WTC11 (cell line): ENCODE measurements at regions not wholly inside any gene's neighbourhood (a gene's known extent, or its start where the extent isn't known, plus 50 kb on each side); places are given as distances from the start of the nearest gene placed in this dataset.

Experiments used
- ATAC-seq: fragments of 200-7000 bp; cut with Tn5 transposase; 2 replicates; pipeline ENCODE4 v1.10.0; 2021; ENCODE audit warnings: mild to moderate bottlenecking, moderate library complexity
- CTCF ChIA-PET: fragments of 300-600 bp; sonication (Branson Sonifier 250); formaldehyde crosslinking; loops from one replicate; lab custom pipeline; 2021; ENCODE audit warnings: antibody characterized with exemption; lab: Charles Lee
- POLR2A ChIA-PET: fragments of 350-600 bp; sonication (Branson Sonifier 250); formaldehyde crosslinking; loops from one replicate; lab custom pipeline; 2021; ENCODE audit warnings: antibody characterized with exemption; lab: Charles Lee
- DNase-seq: peaks from one replicate; pipeline ENCODE4 v3.0.0; 2021; ENCODE audit warnings: low spot score
- H3K27ac Mint-ChIP-seq: 2 replicates; pipeline ENCODE4 v1.8.0; 2021; ENCODE audit warnings: mixed read lengths
- H3K27me3 Mint-ChIP-seq: 2 replicates; pipeline ENCODE4 v1.8.0; 2021; ENCODE audit warnings: low read depth, mild to moderate bottlenecking, moderate library complexity, mixed read lengths
- H3K36me3 Mint-ChIP-seq: 2 replicates; pipeline ENCODE4 v1.8.0; 2021; ENCODE audit warnings: mixed read lengths
- H3K4me1 Mint-ChIP-seq: 2 replicates; pipeline ENCODE4 v1.8.0; 2022; ENCODE audit warnings: mixed read lengths
- H3K4me3 Mint-ChIP-seq: 2 replicates; pipeline ENCODE4 v1.8.0; 2021; ENCODE audit warnings: mild to moderate bottlenecking, moderate library complexity, mixed read lengths
- H3K9me3 Mint-ChIP-seq: 2 replicates; pipeline ENCODE4 v1.8.0; 2021; ENCODE audit warnings: mixed read lengths
- ATF6 ChIP-seq: sonication (generic); formaldehyde crosslinking; IDR thresholded peaks from 2 replicates; pipeline ENCODE4 v1.8.1; 2023; ENCODE audit warnings: mild to moderate bottlenecking, missing genetic modification reagents
- CBFB ChIP-seq: sonication (generic); formaldehyde crosslinking; IDR thresholded peaks from 2 replicates; pipeline ENCODE4 v1.8.1; 2022; ENCODE audit warnings: mild to moderate bottlenecking, low read depth, missing genetic modification reagents
- CDX4 ChIP-seq: fragments of 250-450 bp; sonication (Bioruptor Pico); IDR thresholded peaks from 2 replicates; pipeline ENCODE4 v1.9.0; 2021; ENCODE audit warnings: moderate library complexity, mild to moderate bottlenecking, inconsistent platforms, borderline replicate concordance
- FOXK1 ChIP-seq: sonication (generic); formaldehyde crosslinking; IDR thresholded peaks from 2 replicates; pipeline ENCODE4 v1.8.0; 2022; ENCODE audit warnings: mild to moderate bottlenecking, moderate library complexity, missing genetic modification reagents
- FOXP4 ChIP-seq: sonication (generic); formaldehyde crosslinking; IDR thresholded peaks from 2 replicates; pipeline ENCODE4 v1.8.0; 2022; ENCODE audit warnings: mild to moderate bottlenecking, missing genetic modification reagents
- GABPB1 ChIP-seq: sonication (generic); formaldehyde crosslinking; IDR thresholded peaks from 2 replicates; pipeline ENCODE4 v1.8.1; 2023; ENCODE audit warnings: mild to moderate bottlenecking, missing genetic modification reagents
- OVOL2 ChIP-seq: fragments of 250-450 bp; sonication (Bioruptor Pico); IDR thresholded peaks from 2 replicates; pipeline ENCODE4 v1.9.0; 2021; ENCODE audit warnings: mild to moderate bottlenecking, borderline replicate concordance
- PRDM15 ChIP-seq: sonication (generic); formaldehyde crosslinking; IDR thresholded peaks from 2 replicates; pipeline ENCODE4 v1.8.0; 2022; ENCODE audit warnings: missing genetic modification reagents
- TCF7 ChIP-seq: sonication (generic); formaldehyde crosslinking; IDR thresholded peaks from 2 replicates; pipeline ENCODE4 v1.8.0; 2022; ENCODE audit warnings: mild to moderate bottlenecking, low read depth, missing genetic modification reagents, moderate library complexity
- ZNF121 ChIP-seq: sonication (generic); formaldehyde crosslinking; IDR thresholded peaks from 2 replicates; pipeline ENCODE4 v1.8.0; 2023; ENCODE audit warnings: missing genetic modification reagents
- ZNF396 ChIP-seq: fragments of 250-450 bp; sonication (Bioruptor Pico); IDR thresholded peaks from 2 replicates; pipeline ENCODE4 v1.8.0; 2021; ENCODE audit warnings: mild to moderate bottlenecking, moderate library complexity, borderline replicate concordance
- ZNF423 ChIP-seq: fragments of 250-450 bp; sonication (Bioruptor Pico); IDR thresholded peaks from 2 replicates; pipeline ENCODE4 v2.1.2; 2022; ENCODE audit warnings: mild to moderate bottlenecking, moderate library complexity
- TF ChIP-seq, protein P1 (sequence below): sonication (generic); formaldehyde crosslinking; IDR thresholded peaks from 2 replicates; pipeline ENCODE4 v1.8.1; 2023; ENCODE audit warnings: mild to moderate bottlenecking, moderate library complexity, missing genetic modification reagents
- TF ChIP-seq, protein P2 (sequence below): fragments of 250-450 bp; sonication (Bioruptor Pico); IDR thresholded peaks from 2 replicates; pipeline ENCODE4 v1.8.0; 2021; ENCODE audit warnings: mild to moderate bottlenecking
- TF ChIP-seq, protein P3 (sequence below): fragments of 250-450 bp; sonication (Bioruptor Pico); IDR thresholded peaks from 2 replicates; pipeline ENCODE4 v1.9.0; 2021; ENCODE audit warnings: mild to moderate bottlenecking, borderline replicate concordance

GRCh38 chr18:27636576-27637085 lies 451.5 kb upstream of the CHST9 start (continued):
- TF ChIP-seq, protein P1, sequence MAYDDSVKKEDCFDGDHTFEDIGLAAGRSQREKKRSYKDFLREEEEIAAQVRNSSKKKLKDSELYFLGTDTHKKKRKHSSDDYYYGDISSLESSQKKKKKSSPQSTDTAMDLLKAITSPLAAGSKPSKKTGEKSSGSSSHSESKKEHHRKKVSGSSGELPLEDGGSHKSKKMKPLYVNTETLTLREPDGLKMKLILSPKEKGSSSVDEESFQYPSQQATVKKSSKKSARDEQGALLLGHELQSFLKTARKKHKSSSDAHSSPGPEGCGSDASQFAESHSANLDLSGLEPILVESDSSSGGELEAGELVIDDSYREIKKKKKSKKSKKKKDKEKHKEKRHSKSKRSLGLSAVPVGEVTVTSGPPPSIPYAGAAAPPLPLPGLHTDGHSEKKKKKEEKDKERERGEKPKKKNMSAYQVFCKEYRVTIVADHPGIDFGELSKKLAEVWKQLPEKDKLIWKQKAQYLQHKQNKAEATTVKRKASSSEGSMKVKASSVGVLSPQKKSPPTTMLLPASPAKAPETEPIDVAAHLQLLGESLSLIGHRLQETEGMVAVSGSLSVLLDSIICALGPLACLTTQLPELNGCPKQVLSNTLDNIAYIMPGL (CRISPR knock-in tag): no peak
- no peak for TF ChIP-seq OVOL2 (CRISPR knock-in tag)
- no peak for TF ChIP-seq ATF6 (CRISPR knock-in tag)
- TF ChIP-seq, protein P2, sequence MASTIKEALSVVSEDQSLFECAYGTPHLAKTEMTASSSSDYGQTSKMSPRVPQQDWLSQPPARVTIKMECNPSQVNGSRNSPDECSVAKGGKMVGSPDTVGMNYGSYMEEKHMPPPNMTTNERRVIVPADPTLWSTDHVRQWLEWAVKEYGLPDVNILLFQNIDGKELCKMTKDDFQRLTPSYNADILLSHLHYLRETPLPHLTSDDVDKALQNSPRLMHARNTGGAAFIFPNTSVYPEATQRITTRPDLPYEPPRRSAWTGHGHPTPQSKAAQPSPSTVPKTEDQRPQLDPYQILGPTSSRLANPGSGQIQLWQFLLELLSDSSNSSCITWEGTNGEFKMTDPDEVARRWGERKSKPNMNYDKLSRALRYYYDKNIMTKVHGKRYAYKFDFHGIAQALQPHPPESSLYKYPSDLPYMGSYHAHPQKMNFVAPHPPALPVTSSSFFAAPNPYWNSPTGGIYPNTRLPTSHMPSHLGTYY (CRISPR knock-in tag): no peak
- no peak for TF ChIP-seq CDX4 (CRISPR knock-in tag)
- TF ChIP-seq TCF7: no peak
- TF ChIP-seq ZNF121 (CRISPR knock-in tag): no peak
- TF ChIP-seq FOXK1 (CRISPR knock-in tag): no peak
- no peak for TF ChIP-seq FOXP4 (CRISPR knock-in tag)
- no peak for TF ChIP-seq ZNF423
- no peak for TF ChIP-seq CBFB
- TF ChIP-seq, protein P3, sequence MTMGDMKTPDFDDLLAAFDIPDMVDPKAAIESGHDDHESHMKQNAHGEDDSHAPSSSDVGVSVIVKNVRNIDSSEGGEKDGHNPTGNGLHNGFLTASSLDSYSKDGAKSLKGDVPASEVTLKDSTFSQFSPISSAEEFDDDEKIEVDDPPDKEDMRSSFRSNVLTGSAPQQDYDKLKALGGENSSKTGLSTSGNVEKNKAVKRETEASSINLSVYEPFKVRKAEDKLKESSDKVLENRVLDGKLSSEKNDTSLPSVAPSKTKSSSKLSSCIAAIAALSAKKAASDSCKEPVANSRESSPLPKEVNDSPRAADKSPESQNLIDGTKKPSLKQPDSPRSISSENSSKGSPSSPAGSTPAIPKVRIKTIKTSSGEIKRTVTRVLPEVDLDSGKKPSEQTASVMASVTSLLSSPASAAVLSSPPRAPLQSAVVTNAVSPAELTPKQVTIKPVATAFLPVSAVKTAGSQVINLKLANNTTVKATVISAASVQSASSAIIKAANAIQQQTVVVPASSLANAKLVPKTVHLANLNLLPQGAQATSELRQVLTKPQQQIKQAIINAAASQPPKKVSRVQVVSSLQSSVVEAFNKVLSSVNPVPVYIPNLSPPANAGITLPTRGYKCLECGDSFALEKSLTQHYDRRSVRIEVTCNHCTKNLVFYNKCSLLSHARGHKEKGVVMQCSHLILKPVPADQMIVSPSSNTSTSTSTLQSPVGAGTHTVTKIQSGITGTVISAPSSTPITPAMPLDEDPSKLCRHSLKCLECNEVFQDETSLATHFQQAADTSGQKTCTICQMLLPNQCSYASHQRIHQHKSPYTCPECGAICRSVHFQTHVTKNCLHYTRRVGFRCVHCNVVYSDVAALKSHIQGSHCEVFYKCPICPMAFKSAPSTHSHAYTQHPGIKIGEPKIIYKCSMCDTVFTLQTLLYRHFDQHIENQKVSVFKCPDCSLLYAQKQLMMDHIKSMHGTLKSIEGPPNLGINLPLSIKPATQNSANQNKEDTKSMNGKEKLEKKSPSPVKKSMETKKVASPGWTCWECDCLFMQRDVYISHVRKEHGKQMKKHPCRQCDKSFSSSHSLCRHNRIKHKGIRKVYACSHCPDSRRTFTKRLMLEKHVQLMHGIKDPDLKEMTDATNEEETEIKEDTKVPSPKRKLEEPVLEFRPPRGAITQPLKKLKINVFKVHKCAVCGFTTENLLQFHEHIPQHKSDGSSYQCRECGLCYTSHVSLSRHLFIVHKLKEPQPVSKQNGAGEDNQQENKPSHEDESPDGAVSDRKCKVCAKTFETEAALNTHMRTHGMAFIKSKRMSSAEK (CRISPR knock-in tag): no peak

DNA sequence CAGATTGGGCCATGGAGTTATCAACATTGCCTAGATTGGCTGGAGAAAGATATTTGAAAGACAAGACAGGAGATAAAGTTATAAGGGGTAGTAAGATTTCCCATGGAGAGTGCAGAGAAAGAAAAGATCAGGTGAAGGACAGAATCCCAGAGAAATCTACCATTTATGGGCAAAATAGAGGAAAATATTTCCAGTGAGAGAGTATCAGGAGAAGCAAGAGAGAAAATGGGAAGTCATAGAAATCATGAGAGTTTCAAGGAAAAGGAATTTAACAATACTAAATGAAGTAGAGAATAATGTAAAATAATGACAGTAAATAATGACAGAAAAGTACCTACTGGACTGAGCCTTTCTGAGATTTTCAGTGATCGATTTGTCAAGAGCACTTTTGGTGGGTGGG lies 447.6 kb upstream of the CHST9 start:
- no peak for ATAC-seq
- DNase-seq: no peak
- H3K36me3 Mint-ChIP-seq: no peaks in the 10 kb centered on the region
- CTCF ChIA-PET: interaction anchor here (1.0 kb wide), 1 partner anchor 117 kb away, joined by 3 read pairs; no protein-coding TSS in a partner anchor
- no peaks in the 10 kb centered on the region for H3K27me3 Mint-ChIP-seq
- POLR2A ChIA-PET: no interaction called here
- H3K9me3 Mint-ChIP-seq: no peaks in the 10 kb centered on the region
- H3K4me3 Mint-ChIP-seq: no peak overlapping the region
- no peak overlapping the region for H3K27ac Mint-ChIP-seq
- H3K4me1 Mint-ChIP-seq: no peaks in the 10 kb centered on the region
- TF ChIP-seq ZNF396 (CRISPR knock-in tag) (no peak), GABPB1 (CRISPR knock-in tag) (no peak), PRDM15 (no peak)
